ENCODE measurements at regions not wholly inside any gene's neighbourhood (a gene's known extent, or its start where the extent isn't known, plus 50 kb on each side); places are given as distances from the start of the nearest gene placed in this dataset.

- DNase-seq (ENCODE audit: low spot score in 2 of 2) = no peak
Measured at GRCh38 chr3:110628650-110629301, 442.8 kb upstream of the NECTIN3 start.

GRCh38 chr3:110629917-110630316 lies 441.7 kb upstream of the NECTIN3 start:
- Mint-ChIP-seq H3K9me3 (peaks cover 0 to 4% of the 10 kb centered on the region in 2 donors), H3K36me3 (peaks cover 0 to 9% of the 10 kb centered on the region in 2 donors), H3K27ac (no peak overlapping the region)
- DNase-seq (ENCODE audit: low spot score in 2 of 2) (no peak), ATAC-seq (no peak)

More at GRCh38 chr3:110628650-110629301, 442.8 kb upstream of the NECTIN3 start:
- H3K36me3 Mint-ChIP-seq = peaks cover 0 to 9% of the 10 kb centered on the region in 2 donors
- peaks cover 0 to 4% of the 10 kb centered on the region in 2 donors for H3K9me3 Mint-ChIP-seq
- peak overlapping the region in 1 of 2 donors; percentile 25 for H3K27ac Mint-ChIP-seq
- no peak for ATAC-seq

- no peak for DNase-seq (ENCODE audit: low spot score in 2 of 2)
- Mint-ChIP-seq H3K9me3 (no peaks in the 10 kb centered on the region), H3K27ac (no peak overlapping the region), H3K36me3 (no peaks in the 10 kb centered on the region)
- ATAC-seq = no peak
Measured at GRCh38 chr3:110644203-110644602, 427.4 kb upstream of the NECTIN3 start.

GRCh38 chr3:110646055-110646454 lies 425.6 kb upstream of the NECTIN3 start:
- H3K9me3 Mint-ChIP-seq = no peaks in the 10 kb centered on the region
- DNase-seq (ENCODE audit: low spot score in 2 of 2) (no peak), ATAC-seq (no peak)
- H3K36me3 Mint-ChIP-seq = no peaks in the 10 kb centered on the region
- no peak overlapping the region for H3K27ac Mint-ChIP-seq

GRCh38 chr3:110646496-110646895 lies 425.1 kb upstream of the NECTIN3 start:
- Mint-ChIP-seq H3K36me3 (no peaks in the 10 kb centered on the region), H3K27ac (no peak overlapping the region), H3K9me3 (no peaks in the 10 kb centered on the region)
- no peak for ATAC-seq
- DNase-seq (ENCODE audit: low spot score in 2 of 2) = no peak

- Mint-ChIP-seq H3K36me3 (no peaks in the 10 kb centered on the region), H3K9me3 (no peaks in the 10 kb centered on the region), H3K27ac (no peak overlapping the region)
- no peak for ATAC-seq
- DNase-seq (ENCODE audit: low spot score in 2 of 2) = no peak
Measured at GRCh38 chr3:110647586-110647985, 424.0 kb upstream of the NECTIN3 start.

GRCh38 chr3:110650741-110651140 lies 420.9 kb upstream of the NECTIN3 start:
- H3K36me3 Mint-ChIP-seq = no peaks in the 10 kb centered on the region
- DNase-seq (ENCODE audit: low spot score in 2 of 2) = no peak
- no peak overlapping the region for H3K27ac Mint-ChIP-seq
- ATAC-seq = no peak
- no peaks in the 10 kb centered on the region for H3K9me3 Mint-ChIP-seq

- no peak for DNase-seq (ENCODE audit: low spot score in 2 of 2)
- no peak overlapping the region for H3K27ac Mint-ChIP-seq
- H3K36me3 Mint-ChIP-seq = no peaks in the 10 kb centered on the region
- no peak for ATAC-seq
- H3K9me3 Mint-ChIP-seq = no peaks in the 10 kb centered on the region
Measured at GRCh38 chr3:110654843-110655502, 416.6 kb upstream of the NECTIN3 start.

- no peaks in the 10 kb centered on the region for H3K36me3 Mint-ChIP-seq
- H3K9me3 Mint-ChIP-seq = no peaks in the 10 kb centered on the region
- no peak overlapping the region for H3K27ac Mint-ChIP-seq
- DNase-seq (ENCODE audit: low spot score in 2 of 2) = no peak
- ATAC-seq = no peak
Measured at GRCh38 chr3:110656394-110657025, 415.1 kb upstream of the NECTIN3 start.

- H3K9me3 Mint-ChIP-seq = peaks cover 12 to 19% of the 10 kb centered on the region in 2 donors
- no peak overlapping the region for H3K27ac Mint-ChIP-seq
- peaks cover 6 to 12% of the 10 kb centered on the region in 2 donors for H3K36me3 Mint-ChIP-seq
- ATAC-seq (no peak), DNase-seq (ENCODE audit: low spot score in 2 of 2) (no peak)
Measured at GRCh38 chr3:110664148-110664547, 407.5 kb upstream of the NECTIN3 start.

- DNase-seq (ENCODE audit: low spot score in 2 of 2) (no peak), ATAC-seq (no peak)
- Mint-ChIP-seq H3K36me3 (peaks cover 13 to 17% of the 10 kb centered on the region in 2 donors), H3K27ac (no peak overlapping the region), H3K9me3 (peaks cover 12 to 25% of the 10 kb centered on the region in 2 donors)
Measured at GRCh38 chr3:110666495-110666894, 405.1 kb upstream of the NECTIN3 start.

GRCh38 chr3:110667216-110667615 lies 404.4 kb upstream of the NECTIN3 start:
- ATAC-seq (no peak), DNase-seq (ENCODE audit: low spot score in 2 of 2) (no peak)
- H3K9me3 Mint-ChIP-seq = peaks cover 15 to 25% of the 10 kb centered on the region in 2 donors
- H3K36me3 Mint-ChIP-seq = peaks cover 13 to 20% of the 10 kb centered on the region in 2 donors
- H3K27ac Mint-ChIP-seq = no peak overlapping the region

GRCh38 chr3:110670407-110670806 lies 401.2 kb upstream of the NECTIN3 start:
- Mint-ChIP-seq H3K36me3 (peaks cover 7 to 23% of the 10 kb centered on the region in 2 donors), H3K27ac (no peak overlapping the region), H3K9me3 (peaks cover 10 to 27% of the 10 kb centered on the region in 2 donors)
- ATAC-seq (no peak), DNase-seq (ENCODE audit: low spot score in 2 of 2) (no peak)

- DNase-seq (ENCODE audit: low spot score in 2 of 2) (no peak), ATAC-seq (no peak)
- H3K36me3 Mint-ChIP-seq = peaks cover 0 to 6% of the 10 kb centered on the region in 2 donors
- no peak overlapping the region for H3K27ac Mint-ChIP-seq
- H3K9me3 Mint-ChIP-seq = peaks cover 0 to 7% of the 10 kb centered on the region in 2 donors
Measured at GRCh38 chr3:110677506-110677905, 394.1 kb upstream of the NECTIN3 start.

GRCh38 chr3:110679285-110679684 lies 392.3 kb upstream of the NECTIN3 start:
- ATAC-seq (no peak), DNase-seq (ENCODE audit: low spot score in 2 of 2) (no peak)
- H3K27ac Mint-ChIP-seq = no peak overlapping the region
- no peaks in the 10 kb centered on the region for H3K36me3 Mint-ChIP-seq
- H3K9me3 Mint-ChIP-seq = no peaks in the 10 kb centered on the region

- Mint-ChIP-seq H3K36me3 (no peaks in the 10 kb centered on the region), H3K27ac (no peak overlapping the region), H3K9me3 (no peaks in the 10 kb centered on the region)
- ATAC-seq (no peak), DNase-seq (ENCODE audit: low spot score in 2 of 2) (no peak)
Measured at GRCh38 chr3:110680450-110680849, 391.2 kb upstream of the NECTIN3 start.

GRCh38 chr3:110684466-110684865 lies 387.1 kb upstream of the NECTIN3 start:
- no peaks in the 10 kb centered on the region for H3K36me3 Mint-ChIP-seq
- H3K9me3 Mint-ChIP-seq = no peaks in the 10 kb centered on the region
- ATAC-seq = no peak
- H3K27ac Mint-ChIP-seq = no peak overlapping the region
- DNase-seq (ENCODE audit: low spot score in 2 of 2) = no peak

Measured in activated naive CD4-positive, alpha-beta T cell treated with anti-CD3 and anti-CD28 coated beads, Interleukin-2, amount 50 U/mL, for 72 hours (primary cell).